Transverse colon (tissue), 4 donors: ENCODE measurements at regions not wholly inside any gene's neighbourhood (a gene's known extent, or its start where the extent isn't known, plus 50 kb on each side); places are given as distances from the start of the nearest gene placed in this dataset.
"Not testable (repeated sequence)": the region's sequence is repeated elsewhere in the genome, so short reads cannot be mapped to it uniquely, and the experiment has no call there.

ENCODE experiments used
- EP300 ChIP-seq: sonication (generic); formaldehyde crosslinking; IDR thresholded peaks from one replicate; pipeline ENCODE4 v1.6.1; 2017; ENCODE audit warnings: antibody characterized with exemption, low read depth
- POLR2A ChIP-seq: fragments of 450-650 bp; IDR thresholded peaks from one replicate; pipeline ENCODE4 v1.6.1; 2016; ENCODE audit warnings: antibody characterized with exemption, mild to moderate bottlenecking, moderate library complexity
- POLR2AphosphoS5 ChIP-seq, 3 donors: sonication (generic); formaldehyde crosslinking; IDR thresholded peaks; one replicate each; pipeline ENCODE4 v1.6.1; 2016; ENCODE audit warnings: antibody characterized with exemption in 3 of 3
- TF ChIP-seq, protein P1 (sequence below), 5 experiments: fragments of 200-600 bp in 3 of 5; fragments of 450-650 bp in 2 of 5; sonication (generic) in 3 of 5; IDR thresholded peaks; 1 replicate in 2 of 5; 2 replicates in 3 of 5; pipeline ENCODE4 v1.5.1; 2016 to 2017; ENCODE audit warnings: antibody characterized with exemption in 5 of 5, inconsistent platforms in 3 of 5, mild to moderate bottlenecking in 2 of 5, moderate library complexity in 1 of 5

DNA sequence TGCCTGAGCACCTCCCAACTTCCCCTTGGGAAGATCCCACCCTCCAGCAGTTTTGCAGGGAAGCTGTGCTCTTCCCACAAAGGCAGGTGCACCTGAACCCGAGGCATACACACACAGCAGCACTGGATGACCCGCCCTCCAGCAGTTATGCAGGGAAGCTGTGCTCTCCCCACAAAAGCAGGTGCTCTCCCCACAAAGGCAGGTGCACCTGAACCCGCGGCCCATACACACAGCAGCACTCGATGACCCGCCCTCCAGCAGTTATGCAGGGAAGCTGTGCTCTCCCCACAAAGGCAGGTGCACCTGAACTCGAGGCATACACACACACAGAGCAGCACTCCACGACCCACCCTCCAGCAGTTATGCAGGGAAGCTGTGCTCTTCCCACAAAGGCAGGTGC is 80.2 kb upstream of the LPCAT1 start:
- TF ChIP-seq, protein P1, sequence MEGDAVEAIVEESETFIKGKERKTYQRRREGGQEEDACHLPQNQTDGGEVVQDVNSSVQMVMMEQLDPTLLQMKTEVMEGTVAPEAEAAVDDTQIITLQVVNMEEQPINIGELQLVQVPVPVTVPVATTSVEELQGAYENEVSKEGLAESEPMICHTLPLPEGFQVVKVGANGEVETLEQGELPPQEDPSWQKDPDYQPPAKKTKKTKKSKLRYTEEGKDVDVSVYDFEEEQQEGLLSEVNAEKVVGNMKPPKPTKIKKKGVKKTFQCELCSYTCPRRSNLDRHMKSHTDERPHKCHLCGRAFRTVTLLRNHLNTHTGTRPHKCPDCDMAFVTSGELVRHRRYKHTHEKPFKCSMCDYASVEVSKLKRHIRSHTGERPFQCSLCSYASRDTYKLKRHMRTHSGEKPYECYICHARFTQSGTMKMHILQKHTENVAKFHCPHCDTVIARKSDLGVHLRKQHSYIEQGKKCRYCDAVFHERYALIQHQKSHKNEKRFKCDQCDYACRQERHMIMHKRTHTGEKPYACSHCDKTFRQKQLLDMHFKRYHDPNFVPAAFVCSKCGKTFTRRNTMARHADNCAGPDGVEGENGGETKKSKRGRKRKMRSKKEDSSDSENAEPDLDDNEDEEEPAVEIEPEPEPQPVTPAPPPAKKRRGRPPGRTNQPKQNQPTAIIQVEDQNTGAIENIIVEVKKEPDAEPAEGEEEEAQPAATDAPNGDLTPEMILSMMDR (IDR thresholded peaks at IDR 0.05) = not testable (repeated sequence)
- TF ChIP-seq EP300; POLR2AphosphoS5 (IDR thresholded peaks at IDR 0.05); POLR2A: not testable (repeated sequence)
